Tibial nerve (tissue), 4 donors: ENCODE measurements at regions not wholly inside any gene's neighbourhood (a gene's known extent, or its start where the extent isn't known, plus 50 kb on each side); places are given as distances from the start of the nearest gene placed in this dataset.

Source experiments
- EP300 ChIP-seq, 2 donors: sonication (generic); formaldehyde crosslinking; IDR thresholded peaks; one replicate each; pipeline ENCODE4 v1.6.1; 2017; ENCODE audit warnings: antibody characterized with exemption in 2 of 2, mild to moderate bottlenecking in 1 of 2
- POLR2A ChIP-seq, 2 donors: fragments of 450-650 bp; IDR thresholded peaks; one replicate each; pipeline ENCODE4 v1.6.1; 2017; ENCODE audit warnings: antibody characterized with exemption in 2 of 2, mild to moderate bottlenecking in 2 of 2, moderate library complexity in 2 of 2
- TF ChIP-seq, protein P1 (sequence below), 5 experiments: fragments of 200-600 bp in 3 of 5; fragments of 450-650 bp in 2 of 5; sonication (generic) in 3 of 5; IDR thresholded peaks; one replicate each; pipeline ENCODE4 v1.5.1; 2016 to 2019; ENCODE audit warnings: antibody characterized with exemption in 5 of 5, mild to moderate bottlenecking in 3 of 5, moderate library complexity in 2 of 5

DNA sequence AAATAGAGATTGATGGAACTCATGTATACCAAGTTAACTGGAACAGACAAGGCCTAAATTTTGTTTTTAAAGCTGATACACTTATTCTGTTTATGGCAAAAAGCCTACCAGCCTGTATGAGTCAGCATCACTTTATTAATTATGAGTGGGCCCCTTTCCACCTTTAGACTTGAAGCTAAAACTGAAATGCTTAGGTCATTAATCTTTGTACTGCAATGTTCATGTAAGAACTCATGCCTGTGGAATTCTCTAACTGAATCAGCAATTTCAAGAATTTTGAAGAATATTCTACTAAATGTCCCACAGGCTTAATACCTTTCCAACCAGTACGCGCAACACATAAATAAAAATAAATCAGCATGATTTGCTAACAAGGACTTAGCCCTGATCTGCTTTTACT, 140.2 kb upstream of the PHACTR1 start:
- TF ChIP-seq, protein P1, sequence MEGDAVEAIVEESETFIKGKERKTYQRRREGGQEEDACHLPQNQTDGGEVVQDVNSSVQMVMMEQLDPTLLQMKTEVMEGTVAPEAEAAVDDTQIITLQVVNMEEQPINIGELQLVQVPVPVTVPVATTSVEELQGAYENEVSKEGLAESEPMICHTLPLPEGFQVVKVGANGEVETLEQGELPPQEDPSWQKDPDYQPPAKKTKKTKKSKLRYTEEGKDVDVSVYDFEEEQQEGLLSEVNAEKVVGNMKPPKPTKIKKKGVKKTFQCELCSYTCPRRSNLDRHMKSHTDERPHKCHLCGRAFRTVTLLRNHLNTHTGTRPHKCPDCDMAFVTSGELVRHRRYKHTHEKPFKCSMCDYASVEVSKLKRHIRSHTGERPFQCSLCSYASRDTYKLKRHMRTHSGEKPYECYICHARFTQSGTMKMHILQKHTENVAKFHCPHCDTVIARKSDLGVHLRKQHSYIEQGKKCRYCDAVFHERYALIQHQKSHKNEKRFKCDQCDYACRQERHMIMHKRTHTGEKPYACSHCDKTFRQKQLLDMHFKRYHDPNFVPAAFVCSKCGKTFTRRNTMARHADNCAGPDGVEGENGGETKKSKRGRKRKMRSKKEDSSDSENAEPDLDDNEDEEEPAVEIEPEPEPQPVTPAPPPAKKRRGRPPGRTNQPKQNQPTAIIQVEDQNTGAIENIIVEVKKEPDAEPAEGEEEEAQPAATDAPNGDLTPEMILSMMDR (IDR thresholded peaks at IDR 0.05): no peak
- TF ChIP-seq POLR2A (IDR thresholded peaks at IDR 0.05) (no peak), EP300 (IDR thresholded peaks at IDR 0.05) (no peak)
